Astrocyte (in vitro differentiated cells and primary cell): ENCODE measurements at regions not wholly inside any gene's neighbourhood (a gene's known extent, or its start where the extent isn't known, plus 50 kb on each side); places are given as distances from the start of the nearest gene placed in this dataset.

Source experiments
- DNase-seq: peaks from one replicate; pipeline ENCODE4 v3.0.0-alpha.2; 2010; ENCODE audit warnings: low read depth
- FAIRE-seq: peaks from 2 replicates; lab custom pipeline; 2011; peaks lifted over from hg19 to GRCh38; lab: Jason Lieb, UNC
- H2AFZ ChIP-seq: 2 replicates; pipeline ENCODE4 v1.6.0; 2012; ENCODE audit warnings: low read depth, low read length, inconsistent platforms
- H3K27ac ChIP-seq: 2 replicates; pipeline ENCODE4 v1.5.1; 2011; ENCODE audit warnings: low read depth, low read length, inconsistent platforms
- H3K27me3 ChIP-seq: 2 replicates; pipeline ENCODE4 v1.6.0; 2011; ENCODE audit warnings: low read length, inconsistent platforms; ENCODE audit not compliant: insufficient read depth
- H3K36me3 ChIP-seq: 2 replicates; pipeline ENCODE4 v1.5.1; 2011; ENCODE audit warnings: low read length, inconsistent platforms; ENCODE audit not compliant: insufficient read depth
- H3K4me1 ChIP-seq: 2 replicates; pipeline ENCODE4 v1.5.1; 2011; ENCODE audit warnings: low read length, inconsistent platforms; ENCODE audit not compliant: insufficient read depth
- H3K4me2 ChIP-seq: 2 replicates; pipeline ENCODE4 v1.6.0; 2012; ENCODE audit warnings: low read length, inconsistent platforms
- H3K4me3 ChIP-seq: 2 replicates; pipeline ENCODE4 v1.5.1; 2011; ENCODE audit warnings: low read depth, mild to moderate bottlenecking, low read length, inconsistent platforms; ENCODE audit not compliant: insufficient read depth
- H3K79me2 ChIP-seq: 2 replicates; pipeline ENCODE4 v1.6.0; 2012; ENCODE audit warnings: mild to moderate bottlenecking, low read length, inconsistent platforms; ENCODE audit not compliant: insufficient read depth
- H3K9ac ChIP-seq: 2 replicates; pipeline ENCODE4 v1.6.0; 2012; ENCODE audit warnings: mild to moderate bottlenecking, low read length, inconsistent platforms
- H3K9me3 ChIP-seq: 2 replicates; pipeline ENCODE4 v1.5.1; 2012; ENCODE audit warnings: low read depth, mild to moderate bottlenecking, low read length, inconsistent platforms; ENCODE audit not compliant: insufficient read depth
- H4K20me1 ChIP-seq: 2 replicates; pipeline ENCODE4 v1.6.0; 2012; ENCODE audit warnings: low read length, inconsistent platforms; ENCODE audit not compliant: insufficient read depth
- H3K27ac Mint-ChIP-seq: one replicate; pipeline ENCODE4 v1.8.0; 2021; ENCODE audit warnings: mild to moderate bottlenecking, mixed read lengths; ENCODE audit not compliant: unreplicated experiment
- H3K27me3 Mint-ChIP-seq: one replicate; pipeline ENCODE4 v1.8.0; 2021; ENCODE audit warnings: low read depth, mixed read lengths; ENCODE audit not compliant: unreplicated experiment
- H3K36me3 Mint-ChIP-seq: one replicate; pipeline ENCODE4 v1.8.0; 2021; ENCODE audit warnings: low read depth, mixed read lengths; ENCODE audit not compliant: unreplicated experiment
- H3K4me1 Mint-ChIP-seq: one replicate; pipeline ENCODE4 v1.8.0; 2021; ENCODE audit warnings: low read depth, mixed read lengths; ENCODE audit not compliant: unreplicated experiment
- H3K4me3 Mint-ChIP-seq: one replicate; pipeline ENCODE4 v1.8.0; 2021; ENCODE audit warnings: mild to moderate bottlenecking, moderate library complexity, mixed read lengths; ENCODE audit not compliant: unreplicated experiment
- H3K9me3 Mint-ChIP-seq: one replicate; pipeline ENCODE4 v1.8.0; 2021; ENCODE audit warnings: mild to moderate bottlenecking, mixed read lengths; ENCODE audit not compliant: unreplicated experiment
- CTCF ChIP-seq: IDR thresholded peaks from 2 replicates; pipeline ENCODE4 v1.5.1; 2011; ENCODE audit warnings: low read depth, mild to moderate bottlenecking, inconsistent platforms, low read length, moderate library complexity; ENCODE audit not compliant: insufficient read depth
- EZH2 ChIP-seq: IDR thresholded peaks from 2 replicates; pipeline ENCODE4 v1.6.1; 2012; ENCODE audit warnings: mild to moderate bottlenecking, low read length, inconsistent platforms; ENCODE audit not compliant: insufficient read depth

GRCh38 chr6:66808771-66809170, 1101.7 kb upstream of the EYS start:
- H3K36me3 ChIP-seq = no peaks in the 10 kb centered on the region
- TF ChIP-seq EZH2 (no peak), CTCF (no peak)
- H3K4me2 ChIP-seq = no peak overlapping the region
- H4K20me1 ChIP-seq = no peaks in the 10 kb centered on the region
- Mint-ChIP-seq H3K4me3 (no peak overlapping the region), H3K36me3 (no peaks in the 10 kb centered on the region), H3K27ac (no peak overlapping the region), H3K27me3 (no peaks in the 10 kb centered on the region), H3K4me1 (no peaks in the 10 kb centered on the region), H3K9me3 (no peaks in the 10 kb centered on the region)
- H3K79me2 ChIP-seq = no peaks in the 10 kb centered on the region
- DNase-seq (no peak), FAIRE-seq (no peak)
- H3K9me3 ChIP-seq = no peaks in the 10 kb centered on the region
- H3K9ac ChIP-seq = no peak overlapping the region
- H3K27ac ChIP-seq = no peak overlapping the region
- no peak overlapping the region for H2AFZ ChIP-seq
- no peak overlapping the region for H3K4me3 ChIP-seq
- H3K4me1 ChIP-seq = no peaks in the 10 kb centered on the region
- no peaks in the 10 kb centered on the region for H3K27me3 ChIP-seq

- Histone ChIP-seq H4K20me1 (no peaks in the 10 kb centered on the region), H2AFZ (no peak overlapping the region), H3K4me2 (no peak overlapping the region), H3K9ac (no peak overlapping the region), H3K4me3 (no peak overlapping the region), H3K9me3 (no peaks in the 10 kb centered on the region), H3K4me1 (no peaks in the 10 kb centered on the region), H3K79me2 (no peaks in the 10 kb centered on the region), H3K36me3 (no peaks in the 10 kb centered on the region), H3K27me3 (no peaks in the 10 kb centered on the region), H3K27ac (no peak overlapping the region)
- FAIRE-seq = no peak
- TF ChIP-seq EZH2 (no peak), CTCF (no peak)
- Mint-ChIP-seq H3K27ac (no peak overlapping the region), H3K9me3 (no peaks in the 10 kb centered on the region), H3K27me3 (no peaks in the 10 kb centered on the region), H3K36me3 (no peaks in the 10 kb centered on the region), H3K4me1 (no peaks in the 10 kb centered on the region), H3K4me3 (no peak overlapping the region)
- no peak for DNase-seq
Measured at GRCh38 chr6:66796987-66797386, 1090.0 kb upstream of the EYS start.

GRCh38 chr6:66788579-66788978, 1081.6 kb upstream of the EYS start:
- H3K27me3 Mint-ChIP-seq = no peaks in the 10 kb centered on the region
- H3K27ac Mint-ChIP-seq = no peak overlapping the region
- FAIRE-seq = no peak
- H3K4me3 Mint-ChIP-seq = no peak overlapping the region
- no peaks in the 10 kb centered on the region for H3K4me1 ChIP-seq
- TF ChIP-seq CTCF (no peak), EZH2 (no peak)
- no peaks in the 10 kb centered on the region for H3K36me3 ChIP-seq
- H3K36me3 Mint-ChIP-seq = no peaks in the 10 kb centered on the region
- H4K20me1 ChIP-seq = no peaks in the 10 kb centered on the region
- H2AFZ ChIP-seq = no peak overlapping the region
- H3K9ac ChIP-seq = no peak overlapping the region
- no peaks in the 10 kb centered on the region for H3K9me3 ChIP-seq
- no peak for DNase-seq
- no peak overlapping the region for H3K4me3 ChIP-seq
- no peaks in the 10 kb centered on the region for H3K27me3 ChIP-seq
- no peak overlapping the region for H3K27ac ChIP-seq
- no peaks in the 10 kb centered on the region for H3K79me2 ChIP-seq
- H3K9me3 Mint-ChIP-seq = no peaks in the 10 kb centered on the region
- H3K4me2 ChIP-seq = no peak overlapping the region
- no peaks in the 10 kb centered on the region for H3K4me1 Mint-ChIP-seq
